OCI-LY7 (cell line): ENCODE measurements at regions not wholly inside any gene's neighbourhood (a gene's known extent, or its start where the extent isn't known, plus 50 kb on each side); places are given as distances from the start of the nearest gene placed in this dataset.

Experiments used
- BruUV-seq: library from RNA; stranded (reverse); fragments of 400-500 nt; replicated peaks from 2 replicates; lab custom pipeline; 2021; lab: Mats Ljungman, UMichigan
- CTCF ChIA-PET: fragments of 300-600 bp; sonication (Branson Sonifier 250); formaldehyde crosslinking; loops from one replicate; lab custom pipeline; 2022; ENCODE audit warnings: antibody characterized with exemption; ENCODE audit not compliant: unreplicated experiment; lab: Charles Lee
- POLR2A ChIA-PET: fragments of 300-600 bp; sonication (Branson Sonifier 250); formaldehyde crosslinking; loops from one replicate; lab custom pipeline; 2022; ENCODE audit warnings: antibody characterized with exemption; lab: Charles Lee
- DNase-seq: peaks from one replicate; pipeline ENCODE4 v3.0.0-alpha.2; 2015; ENCODE audit warnings: low spot score
- H2AFZ ChIP-seq: fragments of 200-600 bp; sonication (generic), shearing (Covaris generic); 2 replicates; pipeline ENCODE4 v1.6.1; 2014; ENCODE audit warnings: mild to moderate bottlenecking, antibody characterized with exemption, low read length, moderate library complexity
- H3K27ac ChIP-seq: fragments of 200-600 bp; sonication (generic); 2 replicates; pipeline ENCODE4 v1.5.1; 2014; ENCODE audit warnings: mixed run types, low read depth, mild to moderate bottlenecking, moderate library complexity, low read length, inconsistent platforms; ENCODE audit not compliant: poor library complexity, severe bottlenecking
- H3K36me3 ChIP-seq: fragments of 200-600 bp; sonication (generic); 2 replicates; pipeline ENCODE4 v1.6.1; 2014; ENCODE audit warnings: mild to moderate bottlenecking, antibody characterized with exemption, low read length, moderate library complexity, mixed read lengths; ENCODE audit not compliant: insufficient read depth
- H3K4me1 ChIP-seq: fragments of 200-600 bp; sonication (generic); 2 replicates; pipeline ENCODE4 v1.5.1; 2014; ENCODE audit warnings: mild to moderate bottlenecking, low read length; ENCODE audit not compliant: insufficient read depth, poor library complexity, severe bottlenecking
- H3K4me2 ChIP-seq: fragments of 200-600 bp; sonication (generic); 2 replicates; pipeline ENCODE4 v1.6.1; 2014; ENCODE audit warnings: mild to moderate bottlenecking, low read length
- H3K4me3 ChIP-seq: fragments of 200-600 bp; sonication (generic); 2 replicates; pipeline ENCODE4 v1.5.1; 2014; ENCODE audit warnings: mild to moderate bottlenecking, low read depth, low read length; ENCODE audit not compliant: poor library complexity, severe bottlenecking
- H3K79me2 ChIP-seq: fragments of 200-600 bp; sonication (generic); 2 replicates; pipeline ENCODE4 v1.6.1; 2016; ENCODE audit warnings: low read depth, mild to moderate bottlenecking, low read length, moderate library complexity, mixed read lengths; ENCODE audit not compliant: insufficient read depth
- H3K9me2 ChIP-seq: fragments of 200-600 bp; sonication (generic); 2 replicates; pipeline ENCODE4 v1.6.1; 2016; ENCODE audit warnings: mild to moderate bottlenecking, low read length, mixed read lengths; ENCODE audit not compliant: insufficient read depth
- H3K9me3 ChIP-seq: fragments of 200-600 bp; sonication (generic); 2 replicates; pipeline ENCODE4 v1.6.1; 2014; ENCODE audit warnings: mild to moderate bottlenecking, mixed run types, low read length, mixed read lengths
- H4K20me1 ChIP-seq: fragments of 200-600 bp; sonication (generic); 2 replicates; pipeline ENCODE4 v1.6.1; 2014; ENCODE audit warnings: mild to moderate bottlenecking, antibody characterized with exemption, low read length, moderate library complexity, mixed read lengths; ENCODE audit not compliant: insufficient read depth
- EZH2phosphoT487 ChIP-seq: fragments of 200-600 bp; sonication (generic); IDR thresholded peaks from 2 replicates; pipeline ENCODE4 v1.6.1; 2018; ENCODE audit warnings: low read depth, borderline replicate concordance, mild to moderate bottlenecking, mixed run types, antibody characterized with exemption, low read length, moderate library complexity, mixed read lengths
- intact Hi-C: fragments of 100-400 bp; cut with micrococcal nuclease; formaldehyde crosslinking; loops from one replicate; pipeline ENCODE4 v1.10.0; 2022; ENCODE audit not compliant: unreplicated experiment
- TF ChIP-seq, protein P1 (sequence below): fragments of 200-600 bp; sonication (generic); conservative IDR thresholded peaks from 2 replicates; pipeline ENCODE4 v1.5.1; 2014; ENCODE audit warnings: mild to moderate bottlenecking, antibody characterized with exemption, low read length, moderate library complexity, mixed read lengths

- no TSS peak for BruUV-seq
- TF ChIP-seq EZH2phosphoT487, result no peak
- TF ChIP-seq, protein P1, sequence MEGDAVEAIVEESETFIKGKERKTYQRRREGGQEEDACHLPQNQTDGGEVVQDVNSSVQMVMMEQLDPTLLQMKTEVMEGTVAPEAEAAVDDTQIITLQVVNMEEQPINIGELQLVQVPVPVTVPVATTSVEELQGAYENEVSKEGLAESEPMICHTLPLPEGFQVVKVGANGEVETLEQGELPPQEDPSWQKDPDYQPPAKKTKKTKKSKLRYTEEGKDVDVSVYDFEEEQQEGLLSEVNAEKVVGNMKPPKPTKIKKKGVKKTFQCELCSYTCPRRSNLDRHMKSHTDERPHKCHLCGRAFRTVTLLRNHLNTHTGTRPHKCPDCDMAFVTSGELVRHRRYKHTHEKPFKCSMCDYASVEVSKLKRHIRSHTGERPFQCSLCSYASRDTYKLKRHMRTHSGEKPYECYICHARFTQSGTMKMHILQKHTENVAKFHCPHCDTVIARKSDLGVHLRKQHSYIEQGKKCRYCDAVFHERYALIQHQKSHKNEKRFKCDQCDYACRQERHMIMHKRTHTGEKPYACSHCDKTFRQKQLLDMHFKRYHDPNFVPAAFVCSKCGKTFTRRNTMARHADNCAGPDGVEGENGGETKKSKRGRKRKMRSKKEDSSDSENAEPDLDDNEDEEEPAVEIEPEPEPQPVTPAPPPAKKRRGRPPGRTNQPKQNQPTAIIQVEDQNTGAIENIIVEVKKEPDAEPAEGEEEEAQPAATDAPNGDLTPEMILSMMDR, result no peak
- POLR2A ChIA-PET, result interaction anchor here (0.6 to 2.8 kb wide), 16 partner anchors 7 to 770 kb away, joined by 3 to 37 read pairs (median 3); no protein-coding TSS in a partner anchor
- Histone ChIP-seq H3K27ac (peak overlapping the region; percentile 76), H4K20me1 (no peaks in the 10 kb centered on the region), H3K36me3 (peaks cover 11% of the 10 kb centered on the region), H3K9me3 (no peaks in the 10 kb centered on the region), H3K4me2 (peak overlapping the region; percentile 99), H3K79me2 (peaks cover 100% of the 10 kb centered on the region), H3K4me3 (peak overlapping the region; percentile 67), H3K9me2 (no peaks in the 10 kb centered on the region), H2AFZ (no peak overlapping the region), H3K4me1 (peaks cover 36% of the 10 kb centered on the region)
- CTCF ChIA-PET, result interaction anchor here (1.3 kb wide), 1 partner anchor 11 kb away, joined by 3 read pairs; no protein-coding TSS in a partner anchor
- no peak for DNase-seq
- intact Hi-C loops, result no loop called here
Observed at GRCh38 chr1:198929111-198929604, 290.3 kb downstream of the PTPRC start.

DNA sequence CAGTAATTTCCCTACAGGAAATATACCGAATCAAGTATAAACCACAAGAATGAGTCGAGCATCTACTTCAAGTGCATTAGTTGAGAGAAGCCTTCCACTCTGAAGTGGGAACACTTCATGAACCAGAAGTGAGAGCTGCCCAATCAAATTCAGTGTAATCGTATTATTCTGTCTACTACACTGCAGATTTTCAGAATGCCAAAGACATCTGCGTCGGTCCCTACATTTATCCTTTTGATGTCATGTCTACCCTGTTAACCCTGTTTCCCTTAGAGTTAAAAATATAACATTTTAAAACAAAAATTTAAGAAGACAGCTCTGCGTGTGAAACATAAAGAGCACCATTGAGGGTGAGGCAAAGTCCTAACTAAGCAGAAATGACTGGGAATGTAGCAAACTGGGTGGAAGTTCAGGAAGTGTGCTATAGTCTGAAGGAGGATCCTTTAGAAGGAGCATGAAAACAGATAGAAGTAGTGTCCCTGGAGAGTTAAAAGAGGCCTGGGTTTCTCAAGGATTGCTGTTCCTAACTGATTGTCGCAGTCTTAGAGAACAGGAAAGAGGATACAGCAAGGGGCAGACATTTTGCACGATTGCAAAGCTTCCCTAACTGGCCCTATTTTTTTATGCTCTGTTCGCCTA lies 291.2 kb downstream of the PTPRC start:
- peak; percentile 72 for DNase-seq
- Histone ChIP-seq H3K4me3 (peak overlapping the region; percentile 67), H2AFZ (peak overlapping the region; percentile 82), H3K27ac (peak overlapping the region; percentile 76), H3K9me2 (no peaks in the 10 kb centered on the region), H3K36me3 (peaks cover 11% of the 10 kb centered on the region; the same call in 1 of the 2 replicates), H3K9me3 (no peaks in the 10 kb centered on the region), H3K4me2 (peak overlapping the region; percentile 99), H3K4me1 (peaks cover 36% of the 10 kb centered on the region), H3K79me2 (peaks cover 100% of the 10 kb centered on the region), H4K20me1 (no peaks in the 10 kb centered on the region)
- CTCF ChIA-PET, result no interaction called here
- intact Hi-C loops, result loop anchor here (5.0 to 10.0 kb wide), 4 partner anchors 248 to 1155 kb away; partner anchors contain the start of gene DENND1B
- POLR2A ChIA-PET, result interaction anchor here (0.6 to 2.8 kb wide), 8 partner anchors 6 to 290 kb away, joined by 3 to 37 read pairs (median 3); no protein-coding TSS in a partner anchor
- BruUV-seq, result no TSS peak
- TF ChIP-seq, protein P1, result no peak
